ENCODE measurements at regions not wholly inside any gene's neighbourhood (a gene's known extent, or its start where the extent isn't known, plus 50 kb on each side); places are given as distances from the start of the nearest gene placed in this dataset.

GRCh38 chr3:165503346-165503745 is 307.2 kb upstream of the SLITRK3 start:
- TF ChIP-seq HSF4 (CRISPR knock-in tag; IDR thresholded peaks at IDR 0.05; ENCODE audit: borderline replicate concordance) (no peak), EZH2 (IDR thresholded peaks at IDR 0.05; ENCODE audit: borderline replicate concordance, low read depth, low read length) (no peak), EP300 (IDR thresholded peaks at IDR 0.05; ENCODE audit: low read length) (no peak), ZBTB49 (CRISPR knock-in tag; IDR thresholded peaks at IDR 0.05; ENCODE audit: borderline replicate concordance) (no peak), CCAR2 (IDR thresholded peaks at IDR 0.05; ENCODE audit: low read depth, low read length) (no peak), TCF15 (CRISPR knock-in tag; IDR thresholded peaks at IDR 0.05) (no peak), ZBED1 (IDR thresholded peaks at IDR 0.05) (no peak), NR2C2 (CRISPR knock-in tag; IDR thresholded peaks at IDR 0.05) (no peak), NR2C2 (tag; IDR thresholded peaks at IDR 0.05) (no peak), RAD51 (IDR thresholded peaks at IDR 0.05; ENCODE audit: borderline replicate concordance, low read depth) (no peak), PKNOX1 (IDR thresholded peaks at IDR 0.05) (no peak), SIX5 (IDR thresholded peaks at IDR 0.05; ENCODE audit: borderline replicate concordance in 1 of 2, insufficient read depth in 1 of 2, low read depth in 1 of 2, low read length in 2 of 2) (no peak), TAF1 (IDR thresholded peaks at IDR 0.05; ENCODE audit: control insufficient read depth, extremely low read depth, insufficient read depth, low read length, severe bottlenecking) (no peak)
